ENCODE measurements at regions not wholly inside any gene's neighbourhood (a gene's known extent, or its start where the extent isn't known, plus 50 kb on each side); places are given as distances from the start of the nearest gene placed in this dataset.

- Mint-ChIP-seq H3K9me3 (peaks cover 3% of the 10 kb centered on the region; the same call in 1 of the 2 replicates), H3K27me3 (ENCODE audit: low read depth) (no peaks in the 10 kb centered on the region), H3K27ac (no peak overlapping the region), H3K4me1 (peaks cover 62% of the 10 kb centered on the region), H3K4me3 (no peak overlapping the region), H3K36me3 (no peaks in the 10 kb centered on the region)
- CTCF ChIA-PET, result interaction anchor here (0.8 kb wide), 1 partner anchor 70 kb away, joined by 3 read pairs; no protein-coding TSS in a partner anchor
- POLR2A ChIA-PET, result no interaction called here
- TF ChIP-seq ESRRA (CRISPR knock-in tag; IDR thresholded peaks at IDR 0.05; ENCODE audit: borderline replicate concordance), result no peak
- no peak for TF ChIP-seq MLX (CRISPR knock-in tag; IDR thresholded peaks at IDR 0.05)
- no peak for TF ChIP-seq ATF1 (CRISPR knock-in tag; IDR thresholded peaks at IDR 0.05)
- no peak for TF ChIP-seq ATF3 (CRISPR knock-in tag; conservative IDR thresholded peaks at IDR 0.05)
- no peak for TF ChIP-seq JAZF1 (CRISPR knock-in tag; IDR thresholded peaks at IDR 0.05)
- TF ChIP-seq GABPB1 (CRISPR knock-in tag; IDR thresholded peaks at IDR 0.05), result no peak
- no peak for TF ChIP-seq FOXP1 (CRISPR knock-in tag; IDR thresholded peaks at IDR 0.05; ENCODE audit: borderline replicate concordance)
- no peak for TF ChIP-seq ZNF121 (CRISPR knock-in tag; IDR thresholded peaks at IDR 0.05)
- TF ChIP-seq FOXP4 (CRISPR knock-in tag; IDR thresholded peaks at IDR 0.05), result no peak
- TF ChIP-seq NR3C1 (CRISPR knock-in tag; conservative IDR thresholded peaks at IDR 0.05; ENCODE audit: low read depth), result no peak
- TF ChIP-seq ZNF425 (CRISPR knock-in tag; conservative IDR thresholded peaks at IDR 0.05), result no peak
- TF ChIP-seq TCF7 (CRISPR knock-in tag; IDR thresholded peaks at IDR 0.05; ENCODE audit: low read depth), result no peak
- peak; percentile 37; the same call in 1 of the 2 replicates for TF ChIP-seq USF1 (CRISPR knock-in tag; IDR thresholded peaks at IDR 0.05)
- no peak for TF ChIP-seq ARID4B (CRISPR knock-in tag; IDR thresholded peaks at IDR 0.05; ENCODE audit: borderline replicate concordance)
- TF ChIP-seq USF2 (CRISPR knock-in tag; IDR thresholded peaks at IDR 0.05), result peak; percentile 44
- TF ChIP-seq ZBTB21 (CRISPR knock-in tag; IDR thresholded peaks at IDR 0.05; ENCODE audit: borderline replicate concordance), result no peak
- TF ChIP-seq HMGXB4 (CRISPR knock-in tag; IDR thresholded peaks at IDR 0.05), result no peak
- ATAC-seq (peak; percentile 85), DNase-seq (ENCODE audit: low spot score) (no peak)
Observed at GRCh38 chr11:122038543-122038942, 77.5 kb downstream of the BLID start.
